SK-N-MC (cell line): ENCODE measurements at regions not wholly inside any gene's neighbourhood (a gene's known extent, or its start where the extent isn't known, plus 50 kb on each side); places are given as distances from the start of the nearest gene placed in this dataset.

Experiments
- EZH2 ChIP-seq: fragments of 200-600 bp; sonication (generic); IDR thresholded peaks from one replicate; pipeline ENCODE4 v1.6.1; 2017; ENCODE audit warnings: antibody characterized with exemption
- FOXP2 ChIP-seq: optimal IDR thresholded peaks from 2 replicates; pipeline ENCODE3; 2011; ENCODE audit warnings: mild to moderate bottlenecking, moderate library complexity; ENCODE audit not compliant: insufficient read depth; ENCODE audit errors: extremely low read length, control extremely low read depth
- POLR2AphosphoS5 ChIP-seq: IDR thresholded peaks from 2 replicates; pipeline ENCODE4 v1.6.1; 2012; ENCODE audit warnings: mild to moderate bottlenecking, low read depth, low read length, borderline replicate concordance

GRCh38 chr1:232353001-232353400 is 276.9 kb downstream of the SIPA1L2 start:
- TF ChIP-seq EZH2 (no peak), POLR2AphosphoS5 (no peak), FOXP2 (no peak)
